GM23338 (cell line): ENCODE measurements at regions not wholly inside any gene's neighbourhood (a gene's known extent, or its start where the extent isn't known, plus 50 kb on each side); places are given as distances from the start of the nearest gene placed in this dataset.

Source experiments
- ATAC-seq: fragments of 200-7000 bp; cut with Tn5 transposase; 3 replicates; pipeline ENCODE4 v1.9.1; 2020
- DNase-seq: peaks from one replicate; pipeline ENCODE4 v3.0.0-alpha.2; 2015; ENCODE audit warnings: low spot score
- H2AFZ ChIP-seq: fragments of 200-600 bp; sonication (generic); 2 replicates; pipeline ENCODE4 v1.8.0; 2016; ENCODE audit warnings: antibody characterized with exemption, mild to moderate bottlenecking, moderate library complexity
- H3F3A ChIP-seq: fragments of 200-600 bp; sonication (generic); replicated peaks from 2 replicates; pipeline ENCODE4 v1.8.0; 2017; ENCODE audit warnings: antibody characterized with exemption, mixed run types, low read depth
- H3K27ac ChIP-seq: fragments of 200-600 bp; sonication (generic); 2 replicates; pipeline ENCODE4 v1.6.1; 2016; ENCODE audit warnings: low read depth
- H3K27me3 ChIP-seq: fragments of 200-600 bp; sonication (generic); 2 replicates; pipeline ENCODE4 v1.8.0; 2016; ENCODE audit warnings: mild to moderate bottlenecking, mixed run types, moderate library complexity; ENCODE audit not compliant: insufficient read depth
- H3K36me3 ChIP-seq: fragments of 200-600 bp; sonication (generic); 2 replicates; pipeline ENCODE4 v1.8.0; 2016; ENCODE audit warnings: mild to moderate bottlenecking; ENCODE audit not compliant: insufficient read depth
- H3K4me1 ChIP-seq: fragments of 200-600 bp; sonication (generic); 2 replicates; pipeline ENCODE4 v1.8.0; 2016; ENCODE audit warnings: mild to moderate bottlenecking, moderate library complexity; ENCODE audit not compliant: insufficient read depth
- H3K4me2 ChIP-seq: fragments of 200-600 bp; sonication (generic); 2 replicates; pipeline ENCODE4 v1.7.1; 2017; ENCODE audit warnings: mixed run types
- H3K4me3 ChIP-seq: fragments of 200-600 bp; sonication (generic); 2 replicates; pipeline ENCODE4 v1.6.1; 2016; ENCODE audit warnings: mixed run types
- H3K79me2 ChIP-seq: fragments of 200-600 bp; sonication (generic); replicated peaks from 2 replicates; pipeline ENCODE4 v1.8.0; 2017; ENCODE audit warnings: mild to moderate bottlenecking; ENCODE audit not compliant: insufficient read depth
- H3K9me2 ChIP-seq: fragments of 200-600 bp; sonication (generic); 2 replicates; pipeline ENCODE4 v1.8.0; 2017; ENCODE audit not compliant: insufficient read depth
- H4K20me1 ChIP-seq: fragments of 200-600 bp; sonication (generic); replicated peaks from 2 replicates; pipeline ENCODE4 v1.8.0; 2017; ENCODE audit warnings: mild to moderate bottlenecking; ENCODE audit not compliant: insufficient read depth
- H3K27ac Mint-ChIP-seq: 2 replicates; pipeline ENCODE4 v1.8.0; 2020; ENCODE audit warnings: inconsistent platforms, mild to moderate bottlenecking, moderate library complexity, mixed read lengths
- H3K27me3 Mint-ChIP-seq: 3 replicates; pipeline ENCODE4 v1.8.0; 2022; ENCODE audit warnings: low read depth, mild to moderate bottlenecking, moderate library complexity, mixed read lengths, inconsistent platforms; ENCODE audit not compliant: insufficient read depth, poor library complexity
- H3K36me3 Mint-ChIP-seq: 3 replicates; pipeline ENCODE4 v1.8.0; 2021; ENCODE audit warnings: low read depth, mild to moderate bottlenecking, inconsistent platforms, moderate library complexity, mixed read lengths
- H3K4me1 Mint-ChIP-seq: 3 replicates; pipeline ENCODE4 v1.8.0; 2020; ENCODE audit warnings: mild to moderate bottlenecking, inconsistent platforms, mixed read lengths
- H3K4me3 Mint-ChIP-seq: 3 replicates; pipeline ENCODE4 v1.8.0; 2021; ENCODE audit warnings: moderate library complexity, mild to moderate bottlenecking, inconsistent platforms, mixed read lengths
- H3K9me3 Mint-ChIP-seq: 3 replicates; pipeline ENCODE4 v1.8.0; 2020; ENCODE audit warnings: moderate library complexity, mild to moderate bottlenecking, inconsistent platforms, mixed read lengths
- CREB1 ChIP-seq: fragments of 250-450 bp; sonication (Bioruptor Pico); IDR thresholded peaks from 2 replicates; pipeline ENCODE4 v1.5.0; 2020; ENCODE audit warnings: low read depth, mild to moderate bottlenecking, moderate library complexity
- CTCF ChIP-seq, 2 experiments: fragments of 200-600 bp in 1 of 2; sonication (generic) in 1 of 2; conservative IDR thresholded peaks; 2 replicates each; pipeline versions ENCODE4 v1.5.1 to v1.6.1; 2016 to 2017; ENCODE audit warnings: antibody characterized with exemption in 2 of 2, low read depth in 2 of 2, mild to moderate bottlenecking in 2 of 2, moderate library complexity in 1 of 2
- ETS1 ChIP-seq: IDR thresholded peaks from 2 replicates; pipeline ENCODE4 v1.6.1; 2016; ENCODE audit warnings: antibody characterized with exemption
- EZH2phosphoT487 ChIP-seq: fragments of 200-600 bp; sonication (generic); IDR thresholded peaks from one replicate; pipeline ENCODE4 v1.8.1; 2018; ENCODE audit warnings: antibody characterized with exemption; ENCODE audit not compliant: unreplicated experiment
- JUNB ChIP-seq: IDR thresholded peaks from one replicate; pipeline ENCODE4 v1.6.1; 2016; ENCODE audit warnings: antibody characterized with exemption; ENCODE audit not compliant: unreplicated experiment
- REST ChIP-seq: IDR thresholded peaks from one replicate; pipeline ENCODE4 v1.6.1; 2018; ENCODE audit warnings: antibody characterized with exemption; ENCODE audit not compliant: unreplicated experiment
- STAT1 ChIP-seq: IDR thresholded peaks from one replicate; pipeline ENCODE4 v1.6.1; 2016; ENCODE audit warnings: antibody characterized with exemption; ENCODE audit not compliant: unreplicated experiment
- ZNF114 ChIP-seq: fragments of 250-450 bp; sonication (Bioruptor Pico); IDR thresholded peaks from 2 replicates; pipeline ENCODE4 v1.5.0; 2020; ENCODE audit warnings: mild to moderate bottlenecking, moderate library complexity
- ZNF462 ChIP-seq: fragments of 250-450 bp; sonication (Bioruptor Pico); IDR thresholded peaks from 2 replicates; pipeline ENCODE4 v1.5.0; 2020; ENCODE audit warnings: mild to moderate bottlenecking, moderate library complexity

- no peak overlapping the region for H3K27ac Mint-ChIP-seq
- H3K9me3 Mint-ChIP-seq: peaks cover 4% of the 10 kb centered on the region
Measured at GRCh38 chr3:3392946-3393345, 213.5 kb upstream of the CRBN start.

More at GRCh38 chr3:3392946-3393345, 213.5 kb upstream of the CRBN start:
- no peak for DNase-seq
- Mint-ChIP-seq H3K4me1 (no peaks in the 10 kb centered on the region), H3K27me3 (no peaks in the 10 kb centered on the region), H3K36me3 (peaks cover 13% of the 10 kb centered on the region; the same call in 2 of the 3 replicates), H3K4me3 (no peak overlapping the region)
- Histone ChIP-seq H3K79me2 (no peaks in the 10 kb centered on the region), H3K4me3 (no peak overlapping the region), H4K20me1 (no peaks in the 10 kb centered on the region), H3F3A (no peaks in the 10 kb centered on the region), H3K4me2 (no peak overlapping the region), H3K36me3 (peaks cover 3% of the 10 kb centered on the region; the same call in 1 of the 2 replicates), H2AFZ (no peak overlapping the region), H3K9me2 (no peaks in the 10 kb centered on the region), H3K4me1 (no peaks in the 10 kb centered on the region), H3K27me3 (no peaks in the 10 kb centered on the region), H3K27ac (no peak overlapping the region)
- TF ChIP-seq CTCF (conservative IDR thresholded peaks at IDR 0.05; ENCODE audit: low read depth in 2 of 2) (no peak), ZNF462 (no peak), CREB1 (CRISPR knock-in tag) (no peak), ZNF114 (no peak), STAT1 (no peak), EZH2phosphoT487 (no peak), REST (no peak), JUNB (no peak), ETS1 (no peak)
- no peak for ATAC-seq
